ENCODE measurements at regions not wholly inside any gene's neighbourhood (a gene's known extent, or its start where the extent isn't known, plus 50 kb on each side); places are given as distances from the start of the nearest gene placed in this dataset.

DNA sequence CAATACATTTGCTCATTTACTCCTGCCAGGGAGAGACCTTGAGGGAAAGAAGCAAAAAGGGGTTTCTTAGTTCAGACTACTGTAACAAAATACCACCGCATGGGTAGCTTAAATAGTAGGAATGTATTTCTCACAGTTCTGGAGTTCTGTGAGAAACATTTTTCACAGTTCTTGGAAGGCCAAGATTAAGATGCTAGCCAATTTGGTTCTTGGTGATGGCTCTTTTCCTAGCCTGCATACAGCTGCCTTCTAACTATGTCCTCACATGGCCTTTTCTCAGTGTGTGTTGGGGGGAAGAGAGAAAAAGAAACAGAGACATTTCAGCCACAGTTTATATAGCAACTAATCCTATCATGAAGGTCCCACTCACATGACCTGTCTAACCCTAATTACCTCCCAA, 1644.7 kb upstream of the C9orf72 start:
- TF ChIP-seq POLR2A (IDR thresholded peaks at IDR 0.05; ENCODE audit: low read length) (no peak), GATA1 (IDR thresholded peaks at IDR 0.05; ENCODE audit: low read depth, low read length) (no peak)

Data from erythroblast (primary cell).